ENCODE measurements at regions not wholly inside any gene's neighbourhood (a gene's known extent, or its start where the extent isn't known, plus 50 kb on each side); places are given as distances from the start of the nearest gene placed in this dataset.

GRCh38 chr22:48097723-48098122 is 1335.3 kb downstream of the TBC1D22A start:
- TF ChIP-seq, protein P1, sequence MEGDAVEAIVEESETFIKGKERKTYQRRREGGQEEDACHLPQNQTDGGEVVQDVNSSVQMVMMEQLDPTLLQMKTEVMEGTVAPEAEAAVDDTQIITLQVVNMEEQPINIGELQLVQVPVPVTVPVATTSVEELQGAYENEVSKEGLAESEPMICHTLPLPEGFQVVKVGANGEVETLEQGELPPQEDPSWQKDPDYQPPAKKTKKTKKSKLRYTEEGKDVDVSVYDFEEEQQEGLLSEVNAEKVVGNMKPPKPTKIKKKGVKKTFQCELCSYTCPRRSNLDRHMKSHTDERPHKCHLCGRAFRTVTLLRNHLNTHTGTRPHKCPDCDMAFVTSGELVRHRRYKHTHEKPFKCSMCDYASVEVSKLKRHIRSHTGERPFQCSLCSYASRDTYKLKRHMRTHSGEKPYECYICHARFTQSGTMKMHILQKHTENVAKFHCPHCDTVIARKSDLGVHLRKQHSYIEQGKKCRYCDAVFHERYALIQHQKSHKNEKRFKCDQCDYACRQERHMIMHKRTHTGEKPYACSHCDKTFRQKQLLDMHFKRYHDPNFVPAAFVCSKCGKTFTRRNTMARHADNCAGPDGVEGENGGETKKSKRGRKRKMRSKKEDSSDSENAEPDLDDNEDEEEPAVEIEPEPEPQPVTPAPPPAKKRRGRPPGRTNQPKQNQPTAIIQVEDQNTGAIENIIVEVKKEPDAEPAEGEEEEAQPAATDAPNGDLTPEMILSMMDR (IDR thresholded peaks at IDR 0.05; ENCODE audit: insufficient read depth, low read length, poor library complexity, severe bottlenecking): no peak
- TF ChIP-seq EZH2phosphoT487 (conservative IDR thresholded peaks at IDR 0.05; ENCODE audit: low read length): no peak
